ENCODE measurements at regions not wholly inside any gene's neighbourhood (a gene's known extent, or its start where the extent isn't known, plus 50 kb on each side); places are given as distances from the start of the nearest gene placed in this dataset.

- Mint-ChIP-seq H3K4me3 (no peak overlapping the region), H3K4me1 (peaks cover 0 to 3% (median 3%) of the 10 kb centered on the region in 3 donors), H3K27ac (peak overlapping the region in 1 of 8 donors; percentile 14), H3K36me3 (no peaks in the 10 kb centered on the region), H3K9me3 (no peaks in the 10 kb centered on the region), H3K27me3 (peaks cover 0 to under 1% of the 10 kb centered on the region in 2 donors)
- Histone ChIP-seq H3K9me3 (ENCODE audit: low read length) (no peaks in the 10 kb centered on the region), H3K4me3 (ENCODE audit: low read length) (no peak overlapping the region), H3K4me1 (ENCODE audit: insufficient read depth, low read length) (no peaks in the 10 kb centered on the region), H3K27me3 (ENCODE audit: insufficient read depth, low read length, poor library complexity, severe bottlenecking) (no peaks in the 10 kb centered on the region), H3K27ac (ENCODE audit: low read depth, low read length) (no peak overlapping the region), H3K36me3 (ENCODE audit: insufficient read depth, low read length) (no peaks in the 10 kb centered on the region)
- no peak for DNase-seq
- POLR2A ChIA-PET, result no interaction called here
- CTCF ChIA-PET, result no interaction called here
Measured at GRCh38 chr2:111617299-111618225, 266.4 kb downstream of the ANAPC1 start.

GRCh38 chr2:111618226-111618977 lies 265.6 kb downstream of the ANAPC1 start:
- Mint-ChIP-seq H3K9me3 (no peaks in the 10 kb centered on the region), H3K4me1 (peaks cover 0 to 3% (median 3%) of the 10 kb centered on the region in 3 donors), H3K27me3 (no peaks in the 10 kb centered on the region), H3K4me3 (no peak overlapping the region), H3K27ac (no peak overlapping the region), H3K36me3 (peaks cover 0 to under 1% (median 0%) of the 10 kb centered on the region in 3 donors)
- H3K4me1 ChIP-seq (ENCODE audit: insufficient read depth, low read length), result no peaks in the 10 kb centered on the region
- CTCF ChIA-PET, result no interaction called here
- H3K27ac ChIP-seq (ENCODE audit: low read depth, low read length), result no peak overlapping the region
- H3K27me3 ChIP-seq (ENCODE audit: insufficient read depth, low read length, poor library complexity, severe bottlenecking), result no peaks in the 10 kb centered on the region
- no peaks in the 10 kb centered on the region for H3K36me3 ChIP-seq (ENCODE audit: insufficient read depth, low read length)
- no peaks in the 10 kb centered on the region for H3K9me3 ChIP-seq (ENCODE audit: low read length)
- POLR2A ChIA-PET, result no interaction called here
- H3K4me3 ChIP-seq (ENCODE audit: low read length), result no peak overlapping the region
- no peak for DNase-seq

- no peaks in the 10 kb centered on the region for H3K9me3 Mint-ChIP-seq
- H3K4me3 ChIP-seq (ENCODE audit: low read length), result no peak overlapping the region
- H3K27ac ChIP-seq (ENCODE audit: low read depth, low read length), result no peak overlapping the region
- H3K27me3 ChIP-seq (ENCODE audit: insufficient read depth, low read length, poor library complexity, severe bottlenecking), result no peaks in the 10 kb centered on the region
- peaks cover 0 to 3% (median 0%) of the 10 kb centered on the region in 3 donors for H3K36me3 Mint-ChIP-seq
- no peaks in the 10 kb centered on the region for H3K9me3 ChIP-seq (ENCODE audit: low read length)
- POLR2A ChIA-PET, result no interaction called here
- no peak overlapping the region for H3K27ac Mint-ChIP-seq
- H3K4me1 Mint-ChIP-seq, result peaks cover under 1 to 3% (median 3%) of the 10 kb centered on the region in 3 donors
- H3K27me3 Mint-ChIP-seq, result no peaks in the 10 kb centered on the region
- no peaks in the 10 kb centered on the region for H3K4me1 ChIP-seq (ENCODE audit: insufficient read depth, low read length)
- H3K4me3 Mint-ChIP-seq, result no peak overlapping the region
- CTCF ChIA-PET, result no interaction called here
- no peak for DNase-seq
- no peaks in the 10 kb centered on the region for H3K36me3 ChIP-seq (ENCODE audit: insufficient read depth, low read length)
Measured at GRCh38 chr2:111618978-111619902, 264.8 kb downstream of the ANAPC1 start.

GRCh38 chr2:111620281-111620680 lies 263.7 kb downstream of the ANAPC1 start:
- no peaks in the 10 kb centered on the region for H3K4me1 ChIP-seq (ENCODE audit: insufficient read depth, low read length)
- H3K27me3 ChIP-seq (ENCODE audit: insufficient read depth, low read length, poor library complexity, severe bottlenecking), result no peaks in the 10 kb centered on the region
- peaks cover 3 to 9% (median 8%) of the 10 kb centered on the region in 3 donors for H3K4me1 Mint-ChIP-seq
- H3K9me3 ChIP-seq (ENCODE audit: low read length), result no peaks in the 10 kb centered on the region
- H3K27me3 Mint-ChIP-seq, result peaks cover 0 to 7% of the 10 kb centered on the region in 2 donors
- H3K4me3 ChIP-seq (ENCODE audit: low read length), result no peak overlapping the region
- no peak overlapping the region for H3K27ac Mint-ChIP-seq
- CTCF ChIA-PET, result no interaction called here
- H3K4me3 Mint-ChIP-seq, result no peak overlapping the region
- no peak overlapping the region for H3K27ac ChIP-seq (ENCODE audit: low read depth, low read length)
- peaks cover 0 to 3% (median 0%) of the 10 kb centered on the region in 3 donors for H3K36me3 Mint-ChIP-seq
- no peaks in the 10 kb centered on the region for H3K9me3 Mint-ChIP-seq
- H3K36me3 ChIP-seq (ENCODE audit: insufficient read depth, low read length), result no peaks in the 10 kb centered on the region
- POLR2A ChIA-PET, result no interaction called here
- no peak for DNase-seq

- H3K27ac Mint-ChIP-seq, result no peak overlapping the region
- Histone ChIP-seq H3K4me3 (ENCODE audit: low read length) (no peak overlapping the region), H3K4me1 (ENCODE audit: insufficient read depth, low read length) (no peaks in the 10 kb centered on the region), H3K27me3 (ENCODE audit: insufficient read depth, low read length, poor library complexity, severe bottlenecking) (no peaks in the 10 kb centered on the region), H3K27ac (ENCODE audit: low read depth, low read length) (no peak overlapping the region), H3K36me3 (ENCODE audit: insufficient read depth, low read length) (no peaks in the 10 kb centered on the region), H3K9me3 (ENCODE audit: low read length) (no peaks in the 10 kb centered on the region)
- no peak for DNase-seq
- no peak overlapping the region for H3K4me3 Mint-ChIP-seq
- POLR2A ChIA-PET, result no interaction called here
- H3K36me3 Mint-ChIP-seq, result peaks cover 0 to 19% (median 3%) of the 10 kb centered on the region in 3 donors
- H3K9me3 Mint-ChIP-seq, result peaks cover 10 to 12% (median 11%) of the 10 kb centered on the region in 5 donors
- CTCF ChIA-PET, result no interaction called here
- H3K27me3 Mint-ChIP-seq, result peaks cover 3 to 7% of the 10 kb centered on the region in 2 donors
- peaks cover 3 to 9% (median 8%) of the 10 kb centered on the region in 3 donors for H3K4me1 Mint-ChIP-seq
Measured at GRCh38 chr2:111622859-111623258, 261.1 kb downstream of the ANAPC1 start.

- DNase-seq, result no peak
- Histone ChIP-seq H3K27ac (ENCODE audit: low read depth, low read length) (no peak overlapping the region), H3K4me3 (ENCODE audit: low read length) (no peak overlapping the region), H3K36me3 (ENCODE audit: insufficient read depth, low read length) (no peaks in the 10 kb centered on the region), H3K9me3 (ENCODE audit: low read length) (no peaks in the 10 kb centered on the region), H3K4me1 (ENCODE audit: insufficient read depth, low read length) (no peaks in the 10 kb centered on the region), H3K27me3 (ENCODE audit: insufficient read depth, low read length, poor library complexity, severe bottlenecking) (no peaks in the 10 kb centered on the region)
- Mint-ChIP-seq H3K4me1 (peaks cover 3 to 9% (median 8%) of the 10 kb centered on the region in 3 donors), H3K27me3 (peaks cover 3 to 7% of the 10 kb centered on the region in 2 donors), H3K36me3 (peaks cover 0 to 19% (median 3%) of the 10 kb centered on the region in 3 donors), H3K4me3 (no peak overlapping the region), H3K27ac (no peak overlapping the region), H3K9me3 (peaks cover 13 to 17% (median 14%) of the 10 kb centered on the region in 5 donors)
- ChIA-PET POLR2A (no interaction called here), CTCF (no interaction called here)
Measured at GRCh38 chr2:111623380-111623779, 260.6 kb downstream of the ANAPC1 start.

- H3K4me1 Mint-ChIP-seq, result peaks cover 0 to 8% (median 6%) of the 10 kb centered on the region in 3 donors
- CTCF ChIA-PET, result interaction anchor here (1.6 kb wide), 1 partner anchor 16 kb away, joined by 3 read pairs; no protein-coding TSS in a partner anchor
- Histone ChIP-seq H3K27me3 (ENCODE audit: insufficient read depth, low read length, poor library complexity, severe bottlenecking) (no peaks in the 10 kb centered on the region), H3K27ac (ENCODE audit: low read depth, low read length) (no peak overlapping the region), H3K4me3 (ENCODE audit: low read length) (no peak overlapping the region), H3K4me1 (ENCODE audit: insufficient read depth, low read length) (no peaks in the 10 kb centered on the region), H3K36me3 (ENCODE audit: insufficient read depth, low read length) (no peaks in the 10 kb centered on the region), H3K9me3 (ENCODE audit: low read length) (no peaks in the 10 kb centered on the region)
- POLR2A ChIA-PET, result no interaction called here
- no peak overlapping the region for H3K4me3 Mint-ChIP-seq
- H3K36me3 Mint-ChIP-seq, result peaks cover 0 to 26% (median 5%) of the 10 kb centered on the region in 3 donors
- H3K27ac Mint-ChIP-seq, result no peak overlapping the region
- DNase-seq, result no peak
- H3K27me3 Mint-ChIP-seq, result peaks cover 3 to 7% of the 10 kb centered on the region in 2 donors
- H3K9me3 Mint-ChIP-seq, result peaks cover 20 to 24% (median 23%) of the 10 kb centered on the region in 5 donors
Measured at GRCh38 chr2:111624411-111625156, 259.4 kb downstream of the ANAPC1 start.

Measured in CD8-positive, alpha-beta memory T cell (primary cell).